GM21723 (cell line): ENCODE measurements at regions not wholly inside any gene's neighbourhood (a gene's known extent, or its start where the extent isn't known, plus 50 kb on each side); places are given as distances from the start of the nearest gene placed in this dataset.
"Not testable (repeated sequence)": the region's sequence is repeated elsewhere in the genome, so short reads cannot be mapped to it uniquely, and the experiment has no call there.

Source experiments
- ATAC-seq: cut with Tn5 transposase; IDR thresholded peaks from one replicate; pipeline ENCODE4 v1.9.1; 2021; ENCODE audit warnings: mild to moderate bottlenecking, moderate library complexity; ENCODE audit not compliant: unreplicated experiment

- ATAC-seq = no peak
These were observed 395.9 kb downstream of the GPAT3 start for GRCh38 chr4:83931659-83932438.

DNA sequence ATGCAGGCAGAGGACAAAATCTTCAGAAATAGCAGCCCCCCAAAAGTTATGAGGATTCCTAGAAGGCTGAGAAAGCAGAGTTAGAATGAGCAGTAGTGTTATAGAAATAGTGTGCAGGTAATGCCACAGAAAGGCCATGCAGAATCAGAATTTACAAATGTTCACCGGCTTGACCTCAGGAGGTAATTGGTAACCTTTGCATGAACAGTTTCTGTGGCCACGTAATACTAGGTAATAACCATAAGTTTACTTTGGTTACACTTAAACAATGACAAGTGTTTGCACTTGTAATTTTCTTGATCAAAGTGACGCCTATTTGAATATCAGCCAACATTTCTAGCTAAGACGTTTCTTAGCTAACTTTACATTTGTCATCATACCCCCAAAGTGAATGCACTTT lies 393.6 kb downstream of the GPAT3 start:
- ATAC-seq = no peak

GRCh38 chr4:83926950-83927349 lies 391.0 kb downstream of the GPAT3 start:
- ATAC-seq = no peak

DNA sequence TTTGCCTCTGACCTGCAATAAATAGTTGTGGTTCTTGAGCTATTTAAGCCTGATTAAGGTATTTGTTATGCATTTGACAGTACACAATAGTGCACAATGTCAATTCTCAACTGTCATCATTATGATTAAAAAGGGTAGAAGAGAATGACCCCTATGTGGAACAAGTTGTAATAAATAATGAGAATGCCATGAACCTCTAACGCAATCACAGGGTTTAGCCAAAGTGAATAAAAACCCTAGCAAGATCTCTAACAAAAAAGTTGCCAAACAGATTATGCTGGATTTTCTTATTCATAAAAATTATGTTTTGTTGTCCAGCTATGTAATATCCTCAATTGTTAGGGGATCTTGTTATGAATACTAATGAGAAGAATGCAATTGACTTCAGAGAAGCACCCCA lies 387.4 kb downstream of the GPAT3 start:
- ATAC-seq = no peak

GRCh38 chr4:83922402-83922801 lies 386.5 kb downstream of the GPAT3 start:
- ATAC-seq = no peak

- no peak for ATAC-seq
These were observed 385.2 kb downstream of the GPAT3 start for GRCh38 chr4:83921124-83921523.

- ATAC-seq = no peak
These were observed 384.5 kb downstream of the GPAT3 start for GRCh38 chr4:83920375-83920774.

DNA sequence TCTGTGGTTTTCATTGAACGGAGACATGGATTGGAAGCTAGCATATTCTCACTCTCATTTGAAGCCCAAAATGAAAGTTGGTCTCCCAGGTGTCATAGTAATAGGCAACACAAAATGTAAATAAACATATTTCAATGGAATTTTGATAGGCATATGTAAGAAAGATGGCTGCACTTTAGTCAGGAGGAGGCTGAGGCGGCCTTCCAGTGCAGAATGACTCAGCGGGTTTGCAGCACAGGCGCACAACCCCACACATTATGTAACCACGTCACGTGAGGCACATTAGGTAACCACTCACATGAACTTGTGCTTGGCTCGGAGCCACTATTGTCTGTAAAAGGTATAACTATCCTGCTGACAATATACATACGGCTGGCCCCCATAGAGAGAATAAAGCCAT lies 381.7 kb downstream of the GPAT3 start:
- ATAC-seq = no peak

DNA sequence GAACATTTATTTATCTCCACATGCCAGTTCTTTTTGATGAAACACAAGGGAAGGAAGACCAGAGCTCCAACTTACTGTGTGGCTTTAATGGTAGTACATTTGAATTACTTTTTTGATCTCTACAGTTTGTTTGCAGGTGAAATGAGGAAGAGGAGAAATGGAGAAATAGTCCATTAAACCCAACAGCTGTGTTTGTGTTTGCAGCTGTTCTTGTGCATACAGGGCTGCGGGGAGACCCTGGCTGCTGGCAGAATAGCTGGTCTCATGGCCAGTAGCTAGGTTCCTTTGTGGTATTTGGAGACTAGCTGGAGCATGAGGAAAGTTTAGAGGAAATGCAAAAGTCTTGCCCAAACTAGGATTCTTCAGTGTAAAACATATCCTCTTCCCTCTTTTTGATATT lies 374.8 kb downstream of the GPAT3 start:
- no peak for ATAC-seq

- no peak for ATAC-seq
These were observed 370.7 kb downstream of the GPAT3 start for GRCh38 chr4:83906561-83906960.

GRCh38 chr4:83905952-83906351 lies 370.0 kb downstream of the GPAT3 start:
- no peak for ATAC-seq

DNA sequence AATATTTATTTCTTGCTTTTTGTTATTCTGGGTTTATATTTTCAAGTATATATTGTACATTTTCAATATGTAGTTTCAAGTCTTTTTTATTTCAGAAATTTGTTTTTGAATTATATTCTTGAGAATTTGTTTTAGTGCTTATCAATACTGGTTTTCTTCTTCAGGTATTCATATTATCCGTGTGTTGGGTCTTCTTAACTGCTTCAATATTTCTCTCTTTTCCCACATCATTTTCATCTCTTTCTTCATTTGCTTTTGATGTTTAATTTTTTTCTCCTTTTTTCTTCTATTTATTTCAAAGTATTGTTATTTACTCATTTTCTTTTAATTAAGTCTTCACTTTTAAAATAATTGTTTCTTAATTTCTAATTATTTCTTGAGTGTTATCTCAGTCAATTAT lies 367.8 kb downstream of the GPAT3 start:
- ATAC-seq = not testable (repeated sequence)

DNA sequence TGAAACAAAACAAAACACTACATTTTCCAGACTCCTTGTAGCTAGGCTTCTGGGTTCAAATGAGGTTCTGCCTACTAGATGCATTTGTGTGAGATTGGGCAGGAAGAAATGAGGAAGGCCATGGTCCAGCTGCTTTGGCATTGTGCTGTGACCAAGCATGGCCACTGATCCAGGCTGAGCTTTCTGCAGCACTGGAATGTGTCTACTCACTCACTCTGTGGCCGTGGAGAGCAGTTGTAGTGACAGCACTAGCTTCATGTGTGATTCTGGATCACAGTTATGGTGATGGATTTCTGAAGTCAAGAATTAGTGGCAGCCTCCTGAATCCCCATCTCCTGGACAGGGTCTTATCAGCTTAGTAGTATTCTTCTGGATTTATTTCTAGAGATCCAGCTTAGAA lies 358.9 kb downstream of the GPAT3 start:
- ATAC-seq = no peak

DNA sequence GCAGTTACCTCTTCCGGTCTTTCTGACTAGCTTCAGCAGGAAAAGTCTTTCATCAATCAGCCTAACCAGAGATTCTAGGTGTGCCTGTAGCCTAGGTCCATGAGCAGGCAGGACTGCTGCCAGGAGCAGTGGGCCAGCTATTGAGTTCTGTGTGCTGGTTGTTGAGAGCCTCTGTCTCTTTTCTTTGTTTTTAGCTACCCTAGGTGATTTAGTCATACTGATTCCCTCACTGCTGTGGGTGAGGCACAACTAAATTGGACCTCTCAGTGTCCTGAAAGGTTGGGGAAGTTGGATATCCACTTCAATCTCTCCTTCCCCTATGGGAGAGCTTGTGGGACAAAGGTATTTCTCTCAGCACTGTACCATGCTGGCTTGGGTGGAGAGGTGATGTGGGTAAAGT lies 354.9 kb downstream of the GPAT3 start:
- no peak for ATAC-seq

- ATAC-seq = no peak
These were observed 354.3 kb downstream of the GPAT3 start for GRCh38 chr4:83890231-83890630.

DNA sequence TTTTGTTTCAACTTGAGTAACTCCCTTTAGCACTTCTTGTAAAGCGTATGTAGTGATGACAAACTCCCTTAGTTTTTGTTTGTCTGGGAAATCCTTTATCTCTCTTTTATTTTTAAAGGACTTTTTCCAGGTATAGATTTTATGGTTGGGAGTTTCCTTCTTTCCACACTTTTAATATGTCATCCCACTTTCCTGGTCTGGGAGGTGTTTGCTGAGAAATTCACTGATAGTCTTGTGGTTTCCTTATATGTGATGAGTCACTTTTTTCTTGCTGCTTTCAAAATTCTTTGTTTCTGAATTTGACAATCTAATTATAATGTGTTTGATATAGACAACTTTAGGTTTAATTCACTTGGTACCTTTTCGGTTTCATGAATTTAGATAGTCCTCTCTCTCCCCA lies 353.9 kb downstream of the GPAT3 start:
- no peak for ATAC-seq

DNA sequence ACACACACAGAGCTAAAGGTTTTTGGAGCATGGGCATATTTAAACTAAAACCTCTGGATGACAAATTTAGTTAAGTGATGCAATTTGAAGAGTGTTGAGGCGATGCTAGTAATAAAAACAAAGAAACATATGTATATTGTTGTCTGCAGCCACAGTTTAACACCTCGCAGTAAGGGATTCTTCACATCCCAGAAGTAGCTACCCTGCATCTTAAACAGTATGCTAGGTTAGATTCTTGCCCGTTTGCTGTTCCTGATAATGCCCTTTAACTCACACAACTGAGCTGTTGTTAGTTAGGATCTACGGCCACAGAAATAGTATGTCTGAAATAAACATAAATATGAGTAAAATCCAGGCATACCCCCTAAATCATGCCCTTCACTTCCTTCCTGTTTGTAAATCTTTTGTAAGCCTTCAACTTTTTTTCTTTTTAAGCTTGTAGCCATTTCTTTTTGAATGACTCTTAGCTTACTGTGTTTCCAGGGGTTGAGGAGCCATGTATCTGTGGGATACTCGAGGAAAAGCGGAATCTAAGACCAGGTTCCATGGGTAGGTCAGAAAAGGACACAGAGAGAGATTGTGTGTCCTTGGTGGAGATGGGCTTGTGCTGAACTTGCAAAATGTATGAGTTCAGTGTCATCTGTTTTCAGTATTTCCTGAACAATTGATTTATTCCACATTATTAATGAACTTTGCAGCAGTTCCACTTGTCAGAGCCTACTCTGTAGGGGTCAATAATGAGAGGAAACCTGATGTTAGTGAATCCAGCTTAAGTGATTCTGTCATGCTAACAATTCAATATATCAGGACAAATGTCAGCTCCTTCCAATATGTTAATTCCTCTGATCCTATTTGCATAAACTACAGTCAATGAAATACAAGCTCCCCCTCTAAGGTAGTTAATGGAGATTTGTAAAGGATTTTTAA lies 349.6 kb downstream of the GPAT3 start:
- no peak for ATAC-seq

- no peak for ATAC-seq
These were observed 340.1 kb downstream of the GPAT3 start for GRCh38 chr4:83876047-83876446.

DNA sequence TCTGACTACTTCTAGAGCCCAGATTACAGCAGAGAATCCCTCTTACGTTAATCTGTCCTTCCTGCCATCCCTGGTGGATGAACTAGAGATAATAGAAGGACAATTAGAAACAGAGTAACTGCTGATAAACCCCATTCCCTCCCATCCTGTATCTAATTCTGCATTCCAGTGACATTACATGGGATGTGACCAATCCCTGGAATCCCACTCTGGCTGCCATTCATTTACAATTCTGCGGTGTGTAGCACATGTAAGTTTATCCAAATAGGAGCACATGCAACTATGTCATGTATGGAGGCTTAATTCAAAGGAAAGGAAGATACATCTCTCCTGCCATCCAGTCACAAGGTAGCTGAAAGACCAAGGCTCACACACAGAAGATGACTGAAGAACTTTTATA lies 339.5 kb downstream of the GPAT3 start:
- ATAC-seq = no peak

DNA sequence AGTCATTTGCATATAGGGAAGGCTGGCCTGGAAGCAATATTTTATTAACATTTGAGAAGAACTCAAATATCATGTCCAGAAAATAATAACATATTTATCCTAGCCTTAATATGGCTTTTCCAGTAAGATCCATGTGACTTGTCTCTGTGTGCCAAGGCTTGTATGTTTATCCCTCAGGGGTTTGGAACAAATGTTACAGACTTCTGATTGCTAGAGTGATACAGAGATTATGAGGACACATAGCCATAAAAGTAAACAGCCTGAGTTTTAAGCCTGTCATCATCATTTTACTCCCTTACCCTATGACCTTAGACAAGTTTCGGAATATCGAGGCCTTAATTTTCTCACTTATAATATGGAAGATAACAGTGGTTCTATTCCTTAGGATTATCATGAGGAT lies 338.1 kb downstream of the GPAT3 start:
- ATAC-seq = no peak

- no peak for ATAC-seq
These were observed 334.5 kb downstream of the GPAT3 start for GRCh38 chr4:83870328-83870950.
